Right lobe of liver (tissue), 4 donors: ENCODE measurements at regions not wholly inside any gene's neighbourhood (a gene's known extent, or its start where the extent isn't known, plus 50 kb on each side); places are given as distances from the start of the nearest gene placed in this dataset.

Experiments used
- CTCF ChIP-seq, 4 donors: fragments of 200-600 bp in 3 of 4; fragments of 450-650 bp in 1 of 4; IDR thresholded peaks; one replicate each; pipeline versions ENCODE4 v1.5.1 to v1.8.0; 2016 to 2022; ENCODE audit warnings: antibody characterized with exemption in 4 of 4, mild to moderate bottlenecking in 2 of 4
- POLR2A ChIP-seq: fragments of 450-650 bp; IDR thresholded peaks from one replicate; pipeline ENCODE4 v1.6.1; 2017; ENCODE audit warnings: antibody characterized with exemption, mild to moderate bottlenecking
- donor health status: DM: no; HTN: no; CAD: no.
- donor health status: DM: no; HTN: no; CAD: no.
- donor health status: DM: no; HTN: yes; CAD: no.

GRCh38 chr21:27363719-27364477 is 397.0 kb upstream of the ADAMTS5 start:
- TF ChIP-seq CTCF (IDR thresholded peaks at IDR 0.05): no peak
- no peak for TF ChIP-seq POLR2A
